Stimulated activated CD8-positive, alpha-beta memory T cell treated with anti-CD3 and anti-CD28 coated beads, Interleukin-15, amount 100 ng/mL, for 4 hours (primary cell): ENCODE measurements at regions not wholly inside any gene's neighbourhood (a gene's known extent, or its start where the extent isn't known, plus 50 kb on each side); places are given as distances from the start of the nearest gene placed in this dataset.
"Not testable (repeated sequence)": the region's sequence is repeated elsewhere in the genome, so short reads cannot be mapped to it uniquely, and the experiment has no call there.

ENCODE experiments used
- DNase-seq, 2 donors: peaks; one replicate each; pipeline ENCODE4 v3.0.0-alpha.2; 2020; ENCODE audit warnings: low read depth in 2 of 2

DNA sequence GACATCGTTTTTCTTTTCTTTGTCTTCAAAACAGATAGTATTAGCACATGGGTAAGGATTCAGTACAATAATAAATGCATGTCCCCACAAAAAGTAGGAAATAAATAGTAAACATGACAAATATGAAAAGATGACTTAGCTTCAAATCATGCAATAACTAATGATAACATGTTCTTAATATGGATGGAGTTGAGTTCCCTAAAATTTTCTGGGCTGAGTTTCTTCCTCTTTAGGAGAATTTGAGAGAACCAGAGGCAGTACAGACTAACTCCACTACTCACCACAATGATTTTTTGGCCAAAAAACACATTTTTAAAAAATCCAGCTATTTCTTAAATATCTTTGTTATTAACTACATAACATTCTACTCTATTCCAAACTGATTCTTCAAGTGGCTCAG is 432.3 kb upstream of the HS3ST1 start:
- DNase-seq = no peak

DNA sequence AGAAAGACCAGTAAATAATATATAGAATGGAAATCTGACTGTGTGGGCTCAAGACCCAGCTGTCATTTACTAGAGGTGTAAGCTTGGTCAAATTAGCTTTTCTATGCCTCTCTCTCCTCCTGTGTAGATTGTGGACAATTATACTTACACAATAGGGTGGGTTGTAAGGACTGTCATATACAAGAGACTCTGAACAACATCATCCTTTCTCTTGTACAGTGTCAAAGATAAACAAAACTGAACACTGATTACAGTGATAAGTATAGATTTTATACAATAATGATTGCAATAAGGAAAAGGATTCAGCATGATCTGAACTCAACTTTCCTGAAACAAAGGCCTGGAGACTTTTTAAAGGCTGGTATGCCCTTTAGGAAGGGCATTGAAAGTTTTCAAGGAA is 429.2 kb upstream of the HS3ST1 start:
- DNase-seq = no peak

GRCh38 chr4:11847167-11847566 is 418.5 kb upstream of the HS3ST1 start:
- no peak for DNase-seq

- DNase-seq = no peak
Observed at GRCh38 chr4:11843927-11844326, 415.2 kb upstream of the HS3ST1 start.

DNA sequence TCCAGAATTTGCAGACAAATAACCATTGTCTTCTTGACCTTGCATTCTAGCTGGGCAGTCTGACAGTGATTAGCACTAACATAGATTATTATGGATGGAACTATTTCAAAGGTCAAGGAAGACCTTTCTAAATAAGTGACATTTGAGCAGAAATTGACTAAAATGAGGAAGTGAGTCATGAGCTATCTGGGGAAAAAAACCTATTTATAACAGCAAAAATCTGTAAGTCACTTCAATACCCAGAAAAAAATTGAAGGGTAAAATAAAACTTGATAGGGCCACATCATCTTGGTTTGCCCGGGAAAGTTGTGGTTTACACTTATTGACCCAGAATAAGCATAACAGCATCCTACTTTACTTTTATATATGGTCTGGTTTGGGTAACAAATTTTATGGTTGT is 414.6 kb upstream of the HS3ST1 start:
- no peak for DNase-seq

DNA sequence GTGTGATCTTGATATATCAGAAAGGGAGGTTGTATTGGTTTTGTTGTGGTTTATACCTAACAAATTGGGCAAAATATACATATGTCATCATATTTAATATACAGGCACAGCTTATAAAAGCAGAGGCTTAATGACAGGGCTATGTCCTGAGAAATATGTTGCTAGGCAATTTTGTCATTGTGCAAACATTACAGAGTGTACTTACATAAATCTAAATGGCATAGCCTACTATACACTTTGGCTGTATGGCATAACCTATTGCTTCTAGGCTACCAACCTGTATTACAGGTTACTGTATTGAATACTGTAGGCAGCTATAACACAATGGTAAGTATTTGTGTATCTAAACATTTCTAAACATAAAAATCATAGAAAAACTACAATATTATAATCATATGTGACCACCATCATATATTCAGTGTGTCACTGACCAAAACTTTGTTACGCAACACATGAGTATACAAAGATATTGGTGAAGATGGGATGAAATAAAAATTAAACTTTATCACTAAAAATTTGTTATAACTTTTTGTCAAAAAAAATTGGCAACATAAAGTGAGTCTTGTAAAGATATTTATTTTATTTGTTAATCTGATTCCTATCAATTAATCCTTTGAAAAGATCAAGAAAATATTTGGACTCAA is 414.0 kb upstream of the HS3ST1 start:
- DNase-seq = no peak

- DNase-seq = no peak
Observed at GRCh38 chr4:11839889-11840288, 411.2 kb upstream of the HS3ST1 start.

GRCh38 chr4:11831739-11832138 is 403.0 kb upstream of the HS3ST1 start:
- DNase-seq = no peak

- DNase-seq = no peak
Observed at GRCh38 chr4:11824566-11824965, 395.9 kb upstream of the HS3ST1 start.

DNA sequence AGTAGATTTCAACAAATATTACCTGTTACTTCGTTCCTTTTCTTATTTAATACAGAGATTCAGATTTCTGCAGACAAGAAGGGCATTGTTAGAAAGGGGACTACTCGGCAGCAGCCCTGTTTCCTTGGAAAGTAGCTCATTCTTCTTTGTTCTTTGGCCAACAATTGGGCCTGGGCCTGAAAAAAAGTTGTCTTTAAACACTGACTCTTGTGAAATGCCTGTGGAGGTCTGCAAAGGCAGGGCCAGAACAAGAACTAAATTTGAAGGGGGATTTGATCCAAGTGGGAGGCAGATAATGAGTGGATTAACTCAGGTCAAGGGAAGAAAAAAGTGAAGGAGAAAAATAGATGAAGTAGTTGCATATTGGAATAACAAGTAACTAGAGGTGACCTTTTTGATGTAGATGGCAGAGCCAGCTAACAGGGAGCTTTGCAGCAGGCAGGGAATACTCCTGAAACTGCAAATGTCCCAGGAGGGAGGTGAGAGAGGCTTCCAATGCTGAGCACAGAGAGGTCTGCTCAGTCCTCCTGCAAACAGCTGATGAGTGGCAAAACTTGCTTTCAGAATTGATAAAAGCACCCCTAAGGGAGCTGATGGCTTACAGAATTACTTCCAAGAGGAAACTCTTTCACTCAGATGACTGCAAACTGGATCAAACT is 393.2 kb upstream of the HS3ST1 start:
- DNase-seq = no peak

GRCh38 chr4:11817088-11817487 is 388.4 kb upstream of the HS3ST1 start:
- no peak for DNase-seq

DNA sequence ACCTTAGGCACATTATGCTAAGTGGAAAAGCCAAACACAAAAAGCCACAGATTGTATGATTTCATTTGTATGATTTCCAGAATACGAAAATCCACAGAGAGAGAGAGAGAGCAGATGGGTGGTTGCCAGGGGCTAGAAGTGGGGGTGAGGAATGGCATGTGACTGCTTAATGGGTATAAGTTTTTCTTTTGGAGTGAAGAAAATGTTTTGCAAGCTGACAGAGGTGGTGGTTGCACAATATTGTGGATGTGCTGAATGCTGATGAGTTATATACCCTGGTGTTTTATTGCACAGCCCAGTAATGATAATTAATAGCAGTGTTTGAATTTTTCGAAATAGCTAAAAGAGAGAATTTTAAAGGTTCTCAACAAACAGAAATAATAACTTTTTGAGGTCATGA is 386.1 kb upstream of the HS3ST1 start:
- no peak for DNase-seq

GRCh38 chr4:11813951-11814446 is 385.3 kb upstream of the HS3ST1 start:
- DNase-seq = no peak

GRCh38 chr4:11811521-11811920 is 382.8 kb upstream of the HS3ST1 start:
- DNase-seq = not testable (repeated sequence)

GRCh38 chr4:11805842-11806241 is 377.1 kb upstream of the HS3ST1 start:
- DNase-seq = no peak

GRCh38 chr4:11801466-11802446 is 373.1 kb upstream of the HS3ST1 start:
- no peak for DNase-seq

- no peak for DNase-seq
Observed at GRCh38 chr4:11799196-11799595, 370.5 kb upstream of the HS3ST1 start.

DNA sequence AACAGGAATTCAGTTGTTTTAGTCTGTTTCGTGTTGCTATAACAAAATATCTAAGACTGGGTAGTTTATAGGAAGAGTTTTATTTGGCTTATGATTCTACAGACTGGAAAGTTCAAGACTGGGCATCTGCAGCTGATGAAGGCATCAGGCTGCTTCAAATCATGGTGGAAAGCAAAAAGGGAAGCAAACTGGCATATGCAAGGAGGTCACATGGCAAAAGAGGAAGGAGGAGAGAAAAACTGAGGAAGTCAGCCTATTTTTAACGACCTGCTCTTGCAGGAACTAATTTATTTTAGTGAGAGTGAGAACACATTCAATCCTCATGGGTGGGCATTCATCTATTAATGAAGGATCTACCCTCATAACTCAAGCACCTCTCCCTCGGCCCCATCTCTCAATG is 363.1 kb upstream of the HS3ST1 start:
- DNase-seq = no peak

DNA sequence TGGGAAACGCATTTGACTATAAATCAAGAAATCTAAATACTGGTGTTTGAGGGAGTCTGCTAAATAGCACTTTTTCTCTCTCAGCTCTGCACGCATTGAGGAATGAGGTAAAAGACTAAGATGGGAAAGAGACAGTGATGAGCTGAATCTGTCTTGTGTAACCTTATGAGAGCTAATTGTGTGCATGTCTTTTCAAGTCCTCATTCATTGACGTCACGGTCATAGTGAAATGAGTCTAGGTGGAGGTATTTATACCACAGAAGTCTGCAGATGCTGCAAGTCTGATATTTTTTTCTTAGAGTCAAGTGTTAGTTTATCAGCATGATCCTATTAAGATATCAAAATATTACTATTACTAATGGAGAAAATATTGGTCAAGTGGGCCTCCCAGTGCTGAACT is 361.5 kb upstream of the HS3ST1 start:
- no peak for DNase-seq

GRCh38 chr4:11783588-11783987 is 354.9 kb upstream of the HS3ST1 start:
- no peak for DNase-seq

GRCh38 chr4:11782859-11783258 is 354.2 kb upstream of the HS3ST1 start:
- DNase-seq = no peak

DNA sequence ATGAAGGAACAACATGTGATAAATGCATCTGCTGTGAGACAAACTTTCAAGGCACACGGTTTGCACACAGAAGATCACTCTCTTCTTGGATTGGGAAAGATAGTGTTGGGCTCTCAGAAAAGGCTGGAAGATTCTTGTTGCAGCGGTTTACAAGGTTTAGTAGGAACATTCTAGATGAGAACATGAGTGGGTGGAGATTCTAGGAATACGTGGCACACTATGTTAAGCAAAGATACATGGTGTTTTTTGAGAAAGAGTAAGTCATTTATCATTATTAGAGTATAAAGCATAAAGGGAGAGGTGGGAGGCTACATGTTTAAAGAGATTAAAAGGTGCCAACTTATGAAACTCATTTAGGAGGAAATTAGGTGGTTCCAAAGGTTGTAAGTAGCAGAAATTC is 348.8 kb upstream of the HS3ST1 start:
- no peak for DNase-seq
